ENCODE measurements at regions not wholly inside any gene's neighbourhood (a gene's known extent, or its start where the extent isn't known, plus 50 kb on each side); places are given as distances from the start of the nearest gene placed in this dataset.
A peak's percentile ranks its signal among the peaks of the same experiment; 100 is the strongest.

- Histone ChIP-seq H3K9me3 (ENCODE audit: control insufficient read depth, insufficient read depth, low read length) (no peaks in the 10 kb centered on the region), H3K36me3 (ENCODE audit: control insufficient read depth, insufficient read depth, low read length) (no peaks in the 10 kb centered on the region), H3K4me1 (ENCODE audit: control insufficient read depth, insufficient read depth, low read length) (peaks cover 34% of the 10 kb centered on the region), H3K4me3 (ENCODE audit: low read depth, low read length) (no peak overlapping the region), H3K27ac (ENCODE audit: low read depth, low read length) (no peak overlapping the region), H3K27me3 (ENCODE audit: control insufficient read depth, insufficient read depth, low read length) (no peaks in the 10 kb centered on the region), H3K9ac (ENCODE audit: low read depth, low read length) (no peak overlapping the region)
Measured at GRCh38 chr3:43874731-43875130, 184.0 kb downstream of the ABHD5 start.

- no peak overlapping the region for H3K27ac ChIP-seq (ENCODE audit: low read depth, low read length)
- no peak overlapping the region for H3K4me3 ChIP-seq (ENCODE audit: low read depth, low read length)
- H3K9me3 ChIP-seq (ENCODE audit: control insufficient read depth, insufficient read depth, low read length): no peaks in the 10 kb centered on the region
- H3K9ac ChIP-seq (ENCODE audit: low read depth, low read length): no peak overlapping the region
- peaks cover 26% of the 10 kb centered on the region for H3K4me1 ChIP-seq (ENCODE audit: control insufficient read depth, insufficient read depth, low read length)
- no peaks in the 10 kb centered on the region for H3K27me3 ChIP-seq (ENCODE audit: control insufficient read depth, insufficient read depth, low read length)
- no peaks in the 10 kb centered on the region for H3K36me3 ChIP-seq (ENCODE audit: control insufficient read depth, insufficient read depth, low read length)
Measured at GRCh38 chr3:43876648-43877047, 185.9 kb downstream of the ABHD5 start.

- Histone ChIP-seq H3K9ac (ENCODE audit: low read depth, low read length) (no peak overlapping the region), H3K4me1 (ENCODE audit: control insufficient read depth, insufficient read depth, low read length) (peaks cover 15% of the 10 kb centered on the region), H3K9me3 (ENCODE audit: control insufficient read depth, insufficient read depth, low read length) (no peaks in the 10 kb centered on the region), H3K27me3 (ENCODE audit: control insufficient read depth, insufficient read depth, low read length) (no peaks in the 10 kb centered on the region), H3K27ac (ENCODE audit: low read depth, low read length) (peak overlapping the region; percentile 43), H3K36me3 (ENCODE audit: control insufficient read depth, insufficient read depth, low read length) (no peaks in the 10 kb centered on the region), H3K4me3 (ENCODE audit: low read depth, low read length) (no peak overlapping the region)
Measured at GRCh38 chr3:43879166-43879565, 188.4 kb downstream of the ABHD5 start.

- Histone ChIP-seq H3K9me3 (ENCODE audit: control insufficient read depth, insufficient read depth, low read length) (no peaks in the 10 kb centered on the region), H3K9ac (ENCODE audit: low read depth, low read length) (no peak overlapping the region), H3K4me3 (ENCODE audit: low read depth, low read length) (no peak overlapping the region), H3K36me3 (ENCODE audit: control insufficient read depth, insufficient read depth, low read length) (no peaks in the 10 kb centered on the region), H3K4me1 (ENCODE audit: control insufficient read depth, insufficient read depth, low read length) (peaks cover 14% of the 10 kb centered on the region), H3K27me3 (ENCODE audit: control insufficient read depth, insufficient read depth, low read length) (no peaks in the 10 kb centered on the region), H3K27ac (ENCODE audit: low read depth, low read length) (no peak overlapping the region)
Measured at GRCh38 chr3:43882976-43883680, 192.4 kb downstream of the ABHD5 start.

GRCh38 chr3:43883729-43884396 lies 193.1 kb downstream of the ABHD5 start:
- Histone ChIP-seq H3K27ac (ENCODE audit: low read depth, low read length) (no peak overlapping the region), H3K4me1 (ENCODE audit: control insufficient read depth, insufficient read depth, low read length) (peaks cover 11% of the 10 kb centered on the region), H3K27me3 (ENCODE audit: control insufficient read depth, insufficient read depth, low read length) (no peaks in the 10 kb centered on the region), H3K36me3 (ENCODE audit: control insufficient read depth, insufficient read depth, low read length) (no peaks in the 10 kb centered on the region), H3K4me3 (ENCODE audit: low read depth, low read length) (no peak overlapping the region), H3K9me3 (ENCODE audit: control insufficient read depth, insufficient read depth, low read length) (no peaks in the 10 kb centered on the region), H3K9ac (ENCODE audit: low read depth, low read length) (no peak overlapping the region)

- Histone ChIP-seq H3K36me3 (ENCODE audit: control insufficient read depth, insufficient read depth, low read length) (no peaks in the 10 kb centered on the region), H3K27ac (ENCODE audit: low read depth, low read length) (no peak overlapping the region), H3K9ac (ENCODE audit: low read depth, low read length) (no peak overlapping the region), H3K4me1 (ENCODE audit: control insufficient read depth, insufficient read depth, low read length) (peaks cover 5% of the 10 kb centered on the region), H3K27me3 (ENCODE audit: control insufficient read depth, insufficient read depth, low read length) (peaks cover 3% of the 10 kb centered on the region; the same call in 1 of the 2 replicates), H3K9me3 (ENCODE audit: control insufficient read depth, insufficient read depth, low read length) (no peaks in the 10 kb centered on the region), H3K4me3 (ENCODE audit: low read depth, low read length) (no peak overlapping the region)
Measured at GRCh38 chr3:43884581-43884980, 193.8 kb downstream of the ABHD5 start.

- Histone ChIP-seq H3K4me3 (ENCODE audit: low read depth, low read length) (no peak overlapping the region), H3K27ac (ENCODE audit: low read depth, low read length) (no peak overlapping the region), H3K4me1 (ENCODE audit: control insufficient read depth, insufficient read depth, low read length) (0 out of 2 replicates have a peak, but pooled peaks cover 4% of the 10 kb centered on the region)
Measured at GRCh38 chr3:43885908-43886618, 195.3 kb downstream of the ABHD5 start.

GRCh38 chr3:43892061-43892460 lies 201.3 kb downstream of the ABHD5 start:
- H3K4me3 ChIP-seq (ENCODE audit: low read depth, low read length): no peak overlapping the region
- peaks cover 22% of the 10 kb centered on the region for H3K4me1 ChIP-seq (ENCODE audit: control insufficient read depth, insufficient read depth, low read length)
- peaks cover 29% of the 10 kb centered on the region for H3K27me3 ChIP-seq (ENCODE audit: control insufficient read depth, insufficient read depth, low read length)
- H3K27ac ChIP-seq (ENCODE audit: low read depth, low read length): no peak overlapping the region
- no peaks in the 10 kb centered on the region for H3K9me3 ChIP-seq (ENCODE audit: control insufficient read depth, insufficient read depth, low read length)
- H3K36me3 ChIP-seq (ENCODE audit: control insufficient read depth, insufficient read depth, low read length): no peaks in the 10 kb centered on the region
- no peak overlapping the region for H3K9ac ChIP-seq (ENCODE audit: low read depth, low read length)

More at GRCh38 chr3:43885908-43886618, 195.3 kb downstream of the ABHD5 start:
- H3K27me3 ChIP-seq (ENCODE audit: control insufficient read depth, insufficient read depth, low read length): peaks cover 3% of the 10 kb centered on the region; the same call in 1 of the 2 replicates
- H3K9me3 ChIP-seq (ENCODE audit: control insufficient read depth, insufficient read depth, low read length): no peaks in the 10 kb centered on the region
- no peak overlapping the region for H3K9ac ChIP-seq (ENCODE audit: low read depth, low read length)
- no peaks in the 10 kb centered on the region for H3K36me3 ChIP-seq (ENCODE audit: control insufficient read depth, insufficient read depth, low read length)

GRCh38 chr3:43892526-43892925 lies 201.8 kb downstream of the ABHD5 start:
- no peaks in the 10 kb centered on the region for H3K36me3 ChIP-seq (ENCODE audit: control insufficient read depth, insufficient read depth, low read length)
- no peaks in the 10 kb centered on the region for H3K9me3 ChIP-seq (ENCODE audit: control insufficient read depth, insufficient read depth, low read length)
- no peak overlapping the region for H3K4me3 ChIP-seq (ENCODE audit: low read depth, low read length)
- no peak overlapping the region for H3K27ac ChIP-seq (ENCODE audit: low read depth, low read length)
- H3K4me1 ChIP-seq (ENCODE audit: control insufficient read depth, insufficient read depth, low read length): peaks cover 22% of the 10 kb centered on the region
- no peak overlapping the region for H3K9ac ChIP-seq (ENCODE audit: low read depth, low read length)
- peaks cover 29% of the 10 kb centered on the region for H3K27me3 ChIP-seq (ENCODE audit: control insufficient read depth, insufficient read depth, low read length)

- H3K27me3 ChIP-seq (ENCODE audit: control insufficient read depth, insufficient read depth, low read length): peaks cover 29% of the 10 kb centered on the region
- H3K4me1 ChIP-seq (ENCODE audit: control insufficient read depth, insufficient read depth, low read length): peaks cover 22% of the 10 kb centered on the region
- H3K9me3 ChIP-seq (ENCODE audit: control insufficient read depth, insufficient read depth, low read length): no peaks in the 10 kb centered on the region
- H3K9ac ChIP-seq (ENCODE audit: low read depth, low read length): peak overlapping the region; percentile 74
- peak overlapping the region; percentile 68 for H3K4me3 ChIP-seq (ENCODE audit: low read depth, low read length)
- no peak overlapping the region for H3K27ac ChIP-seq (ENCODE audit: low read depth, low read length)
- H3K36me3 ChIP-seq (ENCODE audit: control insufficient read depth, insufficient read depth, low read length): no peaks in the 10 kb centered on the region
Measured at GRCh38 chr3:43893727-43894126, 203.0 kb downstream of the ABHD5 start.
